Tibial artery (tissue), 4 donors: ENCODE measurements at regions not wholly inside any gene's neighbourhood (a gene's known extent, or its start where the extent isn't known, plus 50 kb on each side); places are given as distances from the start of the nearest gene placed in this dataset.

Experiments
- DNase-seq, 2 donors: peaks; one replicate each; pipeline ENCODE4 v3.0.0-alpha.2; 2019
- H3K27ac ChIP-seq, 2 donors: fragments of 200-600 bp; sonication (generic) in 1 of 2; 1 replicate in 1 of 2; 2 replicates in 1 of 2; pipeline ENCODE4 v1.5.1; 2018 to 2019; ENCODE audit warnings: mild to moderate bottlenecking in 1 of 2
- H3K27me3 ChIP-seq, 2 donors: fragments of 200-600 bp; sonication (generic) in 1 of 2; one replicate each; pipeline versions ENCODE4 v1.5.1 to v1.6.0; 2016 to 2019
- H3K36me3 ChIP-seq, 3 donors: fragments of 200-600 bp; sonication (generic) in 2 of 3; one replicate each; pipeline ENCODE4 v1.5.1; 2016 to 2019; ENCODE audit warnings: mild to moderate bottlenecking in 2 of 3
- H3K4me1 ChIP-seq, 4 donors: fragments of 200-600 bp; sonication (generic) in 2 of 4; 1 replicate in 3 of 4; 2 replicates in 1 of 4; pipeline ENCODE4 v1.5.1; 2016 to 2019
- H3K4me3 ChIP-seq, 2 donors: fragments of 200-600 bp; sonication (generic) in 1 of 2; 1 replicate in 1 of 2; 2 replicates in 1 of 2; pipeline ENCODE4 v1.5.1; 2018 to 2019; ENCODE audit warnings: mild to moderate bottlenecking in 2 of 2
- H3K9me3 ChIP-seq, 3 donors: fragments of 200-600 bp; sonication (generic) in 1 of 3; one replicate each; pipeline ENCODE4 v1.5.1; 2016 to 2019
- CTCF ChIP-seq, 2 experiments: fragments of 200-600 bp in 1 of 2; fragments of 450-650 bp in 1 of 2; IDR thresholded peaks; one replicate each; pipeline ENCODE4 v1.5.1; 2017 to 2019; ENCODE audit warnings: antibody characterized with exemption in 2 of 2, mild to moderate bottlenecking in 1 of 2, moderate library complexity in 1 of 2
- intact Hi-C: fragments of 100-400 bp; cut with DNase I; formaldehyde crosslinking; loops from one replicate; pipeline ENCODE4 v1.15.0; 2023; ENCODE audit warnings: low total_unique reads

DNA sequence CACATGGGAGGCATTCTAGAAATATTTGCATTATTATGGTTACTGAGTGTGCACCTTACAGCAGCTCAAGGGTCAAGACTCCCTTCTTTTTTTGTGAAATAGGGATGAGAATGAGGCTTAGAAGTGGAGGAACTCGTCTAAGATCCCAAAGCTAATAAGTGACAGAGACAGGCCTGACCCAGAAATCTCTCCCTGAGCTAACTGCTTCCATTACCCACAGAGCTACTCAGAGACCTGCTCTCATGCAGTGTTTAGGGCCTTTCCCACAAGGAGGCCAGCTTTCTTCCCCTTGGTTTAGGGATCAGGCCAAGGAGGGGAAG is 301.7 kb downstream of the RPS24 start:
- no peak for TF ChIP-seq CTCF (IDR thresholded peaks at IDR 0.05)
- H3K36me3 ChIP-seq, result no peaks in the 10 kb centered on the region
- intact Hi-C loops, result no loop called here
- H3K4me3 ChIP-seq, result no peak overlapping the region
- no peaks in the 10 kb centered on the region for H3K9me3 ChIP-seq
- no peak for DNase-seq
- H3K27me3 ChIP-seq, result no peaks in the 10 kb centered on the region
- H3K27ac ChIP-seq, result peak overlapping the region; percentile 66 to 70
- H3K4me1 ChIP-seq, result peaks cover 0 to 76% (median 33%) of the 10 kb centered on the region in 4 donors

GRCh38 chr10:78335691-78336401 is 302.2 kb downstream of the RPS24 start:
- intact Hi-C loops, result no loop called here
- Histone ChIP-seq H3K4me3 (no peak overlapping the region), H3K9me3 (no peaks in the 10 kb centered on the region), H3K4me1 (peaks cover 0 to 75% (median 33%) of the 10 kb centered on the region in 4 donors), H3K27me3 (no peaks in the 10 kb centered on the region), H3K36me3 (no peaks in the 10 kb centered on the region), H3K27ac (peak overlapping the region; percentile 66 to 70)
- DNase-seq, result peak in 1 of 2 donors; percentile 87
- no peak for TF ChIP-seq CTCF (IDR thresholded peaks at IDR 0.05)

GRCh38 chr10:78336402-78336791 is 302.7 kb downstream of the RPS24 start:
- H3K36me3 ChIP-seq, result no peaks in the 10 kb centered on the region
- H3K4me3 ChIP-seq, result no peak overlapping the region
- peak overlapping the region; percentile 66 to 70 for H3K27ac ChIP-seq
- no peak for TF ChIP-seq CTCF (IDR thresholded peaks at IDR 0.05)
- H3K9me3 ChIP-seq, result no peaks in the 10 kb centered on the region
- intact Hi-C loops, result no loop called here
- no peaks in the 10 kb centered on the region for H3K27me3 ChIP-seq
- DNase-seq, result peak in 1 of 2 donors; percentile 68
- peaks cover 0 to 70% (median 31%) of the 10 kb centered on the region in 4 donors for H3K4me1 ChIP-seq

DNA sequence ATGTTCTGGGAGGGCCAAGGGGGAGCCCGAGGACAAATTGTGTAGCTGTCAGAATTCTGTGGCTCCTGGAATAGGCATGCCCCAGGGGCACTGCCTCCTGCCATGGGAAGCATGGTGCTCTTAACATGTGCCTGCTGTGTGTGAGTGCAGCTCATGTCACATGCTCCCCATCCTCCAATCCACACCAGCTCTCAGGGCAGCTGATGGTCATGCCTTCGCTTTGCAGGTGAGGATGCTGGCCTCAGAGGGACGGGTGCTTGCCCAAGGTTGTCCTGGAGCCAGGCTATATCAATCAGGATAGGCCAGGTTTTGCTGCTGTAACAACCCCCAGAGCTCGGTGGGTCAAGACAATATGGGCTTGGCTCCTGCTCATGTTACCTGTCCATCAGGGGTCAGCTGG is 303.4 kb downstream of the RPS24 start:
- Histone ChIP-seq H3K9me3 (no peaks in the 10 kb centered on the region), H3K36me3 (no peaks in the 10 kb centered on the region), H3K27ac (peak overlapping the region; percentile 66 to 70), H3K4me1 (peaks cover 0 to 64% (median 25%) of the 10 kb centered on the region in 4 donors), H3K4me3 (no peak overlapping the region), H3K27me3 (no peaks in the 10 kb centered on the region)
- intact Hi-C loops, result no loop called here
- no peak for DNase-seq
- TF ChIP-seq CTCF (IDR thresholded peaks at IDR 0.05), result no peak

- no peaks in the 10 kb centered on the region for H3K27me3 ChIP-seq
- peaks cover 0 to 56% (median 24%) of the 10 kb centered on the region in 4 donors for H3K4me1 ChIP-seq
- no peak for TF ChIP-seq CTCF (IDR thresholded peaks at IDR 0.05)
- H3K9me3 ChIP-seq, result no peaks in the 10 kb centered on the region
- no peaks in the 10 kb centered on the region for H3K36me3 ChIP-seq
- no peak overlapping the region for H3K4me3 ChIP-seq
- DNase-seq, result peak in 1 of 2 donors; percentile 61
- peak overlapping the region in 1 of 2 donors; percentile 66 for H3K27ac ChIP-seq
- intact Hi-C loops, result no loop called here
These were observed 304.2 kb downstream of the RPS24 start for GRCh38 chr10:78337646-78338391.
